ENCODE measurements at regions not wholly inside any gene's neighbourhood (a gene's known extent, or its start where the extent isn't known, plus 50 kb on each side); places are given as distances from the start of the nearest gene placed in this dataset.

- Histone ChIP-seq H4K20me1 (ENCODE audit: insufficient read depth, low read length) (no peaks in the 10 kb centered on the region), H3K27me3 (ENCODE audit: control insufficient read depth in 2 of 2, insufficient read depth in 2 of 2, low read length in 2 of 2) (peaks cover 0 to 5% of the 10 kb centered on the region in 2 donors), H3K79me2 (ENCODE audit: insufficient read depth, low read length) (no peaks in the 10 kb centered on the region), H3K9me3 (replicated peaks in 1 of 2; ENCODE audit: control insufficient read depth in 1 of 2, insufficient read depth in 1 of 2, low read length in 2 of 2) (no peaks in the 10 kb centered on the region), H3K4me2 (replicated peaks; ENCODE audit: extremely low read depth, low read length, poor library complexity, severe bottlenecking) (no peak overlapping the region), H3K36me3 (replicated peaks in 1 of 2; ENCODE audit: control insufficient read depth in 1 of 2, insufficient read depth in 2 of 2, low read length in 2 of 2) (no peaks in the 10 kb centered on the region), H2AFZ (ENCODE audit: insufficient read depth, low read depth, low read length, poor library complexity, severe bottlenecking) (no peak overlapping the region), H3K4me3 (replicated peaks in 1 of 3; ENCODE audit: low read depth in 2 of 3, low read length in 3 of 3) (no peak overlapping the region), H3K4me1 (ENCODE audit: control insufficient read depth in 1 of 2, insufficient read depth in 2 of 2, low read length in 2 of 2) (peaks cover 0 to 3% of the 10 kb centered on the region in 2 donors), H3K27ac (ENCODE audit: low read depth in 1 of 2, low read length in 2 of 2) (no peak overlapping the region), H3K9ac (ENCODE audit: insufficient read depth, low read length, poor library complexity, severe bottlenecking) (no peak overlapping the region)
- Mint-ChIP-seq H3K4me1 (peaks cover 6% of the 10 kb centered on the region), H3K9me3 (peaks cover 0 to 4% (median 3%) of the 10 kb centered on the region in 7 donors), H3K27me3 (ENCODE audit: low read depth in 3 of 3) (peaks cover 9 to 24% (median 11%) of the 10 kb centered on the region in 3 donors), H3K4me3 (no peak overlapping the region), H3K27ac (no peak overlapping the region), H3K36me3 (no peaks in the 10 kb centered on the region)
- DNase-seq, result no peak
- intact Hi-C loops (cut with micrococcal nuclease), result no loop called here
- WGBS (ENCODE audit: insufficient coverage), result 83% methylated on average over 3 of the region's 5 CpGs
- TF ChIP-seq CTCF (IDR thresholded peaks at IDR 0.05), result no peak
Measured at GRCh38 chr10:43971306-43971705, 322.6 kb upstream of the ZNF32 start.

GRCh38 chr10:43970717-43971116 lies 322.0 kb upstream of the ZNF32 start:
- peaks cover 6% of the 10 kb centered on the region for H3K4me1 Mint-ChIP-seq
- no peak overlapping the region for H3K9ac ChIP-seq (ENCODE audit: insufficient read depth, low read length, poor library complexity, severe bottlenecking)
- H3K79me2 ChIP-seq (ENCODE audit: insufficient read depth, low read length), result no peaks in the 10 kb centered on the region
- H3K9me3 Mint-ChIP-seq, result peaks cover 0 to 4% (median 2%) of the 10 kb centered on the region in 7 donors
- H3K27me3 Mint-ChIP-seq (ENCODE audit: low read depth in 3 of 3), result peaks cover 13 to 25% (median 17%) of the 10 kb centered on the region in 3 donors
- no peaks in the 10 kb centered on the region for H3K9me3 ChIP-seq (replicated peaks in 1 of 2; ENCODE audit: control insufficient read depth in 1 of 2, insufficient read depth in 1 of 2, low read length in 2 of 2)
- no peak overlapping the region for H3K27ac Mint-ChIP-seq
- no peak for TF ChIP-seq CTCF (IDR thresholded peaks at IDR 0.05)
- no peaks in the 10 kb centered on the region for H3K36me3 ChIP-seq (replicated peaks in 1 of 2; ENCODE audit: control insufficient read depth in 1 of 2, insufficient read depth in 2 of 2, low read length in 2 of 2)
- peaks cover 0 to 3% of the 10 kb centered on the region in 2 donors for H3K4me1 ChIP-seq (ENCODE audit: control insufficient read depth in 1 of 2, insufficient read depth in 2 of 2, low read length in 2 of 2)
- intact Hi-C loops (cut with micrococcal nuclease), result no loop called here
- no peak overlapping the region for H3K4me3 Mint-ChIP-seq
- DNase-seq, result no peak
- H3K27me3 ChIP-seq (ENCODE audit: control insufficient read depth in 2 of 2, insufficient read depth in 2 of 2, low read length in 2 of 2), result peaks cover 0 to 6% of the 10 kb centered on the region in 2 donors
- no peak overlapping the region for H2AFZ ChIP-seq (ENCODE audit: insufficient read depth, low read depth, low read length, poor library complexity, severe bottlenecking)
- H3K4me3 ChIP-seq (replicated peaks in 1 of 3; ENCODE audit: low read depth in 2 of 3, low read length in 3 of 3), result no peak overlapping the region
- H3K27ac ChIP-seq (ENCODE audit: low read depth in 1 of 2, low read length in 2 of 2), result no peak overlapping the region
- 92% methylated on average over 2 of the region's 2 CpGs for WGBS (ENCODE audit: insufficient coverage)
- no peak overlapping the region for H3K4me2 ChIP-seq (replicated peaks; ENCODE audit: extremely low read depth, low read length, poor library complexity, severe bottlenecking)
- no peaks in the 10 kb centered on the region for H4K20me1 ChIP-seq (ENCODE audit: insufficient read depth, low read length)
- H3K36me3 Mint-ChIP-seq, result no peaks in the 10 kb centered on the region
